T-cell (primary cell): ENCODE measurements at regions not wholly inside any gene's neighbourhood (a gene's known extent, or its start where the extent isn't known, plus 50 kb on each side); places are given as distances from the start of the nearest gene placed in this dataset.

Experiments used
- ATAC-seq, 4 experiments: fragments of 200-7000 bp in 3 of 4; fragments of 150-1000 bp in 1 of 4; cut with Tn5 transposase; replicated peaks in 1 of 4; 1 replicate in 3 of 4; 2 replicates in 1 of 4; pipeline ENCODE4 v1.10.0; 2021; ENCODE audit warnings: moderate library complexity in 3 of 4, mild to moderate bottlenecking in 2 of 4, moderate number of reproducible peaks in 1 of 4
- CTCF ChIA-PET, 2 donors: fragments of 300-600 bp; sonication (Branson Sonifier 250); formaldehyde crosslinking; loops; one replicate each; lab custom pipeline; 2022; ENCODE audit warnings: antibody characterized with exemption in 2 of 2; lab: Charles Lee
- POLR2A ChIA-PET, 2 donors: fragments of 300-600 bp; sonication (Branson Sonifier 250); formaldehyde crosslinking; loops; one replicate each; lab custom pipeline; 2022; ENCODE audit warnings: antibody characterized with exemption in 2 of 2; lab: Charles Lee
- DNase-seq, 35 experiments: peaks; one replicate each; pipeline versions ENCODE4 v3.0.0 to v3.0.0-alpha.2; 2013 to 2023
- H3K27ac ChIP-seq: one replicate; pipeline ENCODE4 v1.5.1; 2013; ENCODE audit warnings: low read length
- H3K27me3 ChIP-seq, 2 experiments: replicated peaks in 1 of 2; 1 replicate in 1 of 2; 2 replicates in 1 of 2; pipeline versions ENCODE4 v1.6.1 to v1.7.0; 2013; ENCODE audit warnings: low read length in 1 of 2, mixed read lengths in 1 of 2; ENCODE audit not compliant: control insufficient read depth in 2 of 2, insufficient read depth in 2 of 2; ENCODE audit errors: extremely low read depth in 1 of 2
- H3K36me3 ChIP-seq, 2 donors: 1 replicate in 1 of 2; 2 replicates in 1 of 2; pipeline versions ENCODE4 v1.6.1 to v1.7.0; 2013; ENCODE audit warnings: low read length in 1 of 2; ENCODE audit not compliant: control insufficient read depth in 2 of 2, insufficient read depth in 1 of 2; ENCODE audit errors: extremely low read depth in 1 of 2
- H3K4me1 ChIP-seq, 2 experiments: 1 replicate in 1 of 2; 2 replicates in 1 of 2; pipeline versions ENCODE4 v1.6.1 to v1.7.0; 2013; ENCODE audit warnings: low read length in 2 of 2, mixed read lengths in 1 of 2; ENCODE audit not compliant: insufficient read depth in 2 of 2, control insufficient read depth in 1 of 2; ENCODE audit errors: extremely low read depth in 1 of 2
- H3K4me3 ChIP-seq, 2 donors: 1 replicate in 1 of 2; 2 replicates in 1 of 2; pipeline versions ENCODE4 v1.5.1 to v1.7.0; 2013; ENCODE audit warnings: mild to moderate bottlenecking in 2 of 2, low read length in 1 of 2, moderate library complexity in 1 of 2; ENCODE audit not compliant: control insufficient read depth in 1 of 2; ENCODE audit errors: extremely low read depth in 1 of 2
- H3K9me3 ChIP-seq: 2 replicates; pipeline ENCODE4 v1.7.0; 2013
- H3K27ac Mint-ChIP-seq, 2 donors: one replicate each; pipeline ENCODE4 v1.8.0; 2020 to 2021; ENCODE audit warnings: mild to moderate bottlenecking in 2 of 2, mixed read lengths in 2 of 2
- H3K27me3 Mint-ChIP-seq, 2 donors: one replicate each; pipeline ENCODE4 v1.8.0; 2021 to 2022; ENCODE audit warnings: mixed read lengths in 2 of 2
- H3K36me3 Mint-ChIP-seq: one replicate; pipeline ENCODE4 v1.8.0; 2021; ENCODE audit warnings: mixed read lengths
- H3K4me1 Mint-ChIP-seq, 3 donors: one replicate each; pipeline ENCODE4 v1.8.0; 2020 to 2022; ENCODE audit warnings: mixed read lengths in 3 of 3, mild to moderate bottlenecking in 1 of 3
- H3K4me3 Mint-ChIP-seq, 3 donors: one replicate each; pipeline ENCODE4 v1.8.0; 2020 to 2022; ENCODE audit warnings: mild to moderate bottlenecking in 3 of 3, mixed read lengths in 3 of 3, moderate library complexity in 3 of 3
- H3K9me3 Mint-ChIP-seq, 3 donors: one replicate each; pipeline ENCODE4 v1.8.0; 2020 to 2022; ENCODE audit warnings: mixed read lengths in 3 of 3
- WGBS: methylation state at CpG from one replicate; pipeline ENCODE4 v1.1.5; 2013; ENCODE audit warnings: missing lambda C conversion rate; ENCODE audit not compliant: insufficient coverage; 5-methylcytosine and 5-hydroxymethylcytosine counted together

DNA sequence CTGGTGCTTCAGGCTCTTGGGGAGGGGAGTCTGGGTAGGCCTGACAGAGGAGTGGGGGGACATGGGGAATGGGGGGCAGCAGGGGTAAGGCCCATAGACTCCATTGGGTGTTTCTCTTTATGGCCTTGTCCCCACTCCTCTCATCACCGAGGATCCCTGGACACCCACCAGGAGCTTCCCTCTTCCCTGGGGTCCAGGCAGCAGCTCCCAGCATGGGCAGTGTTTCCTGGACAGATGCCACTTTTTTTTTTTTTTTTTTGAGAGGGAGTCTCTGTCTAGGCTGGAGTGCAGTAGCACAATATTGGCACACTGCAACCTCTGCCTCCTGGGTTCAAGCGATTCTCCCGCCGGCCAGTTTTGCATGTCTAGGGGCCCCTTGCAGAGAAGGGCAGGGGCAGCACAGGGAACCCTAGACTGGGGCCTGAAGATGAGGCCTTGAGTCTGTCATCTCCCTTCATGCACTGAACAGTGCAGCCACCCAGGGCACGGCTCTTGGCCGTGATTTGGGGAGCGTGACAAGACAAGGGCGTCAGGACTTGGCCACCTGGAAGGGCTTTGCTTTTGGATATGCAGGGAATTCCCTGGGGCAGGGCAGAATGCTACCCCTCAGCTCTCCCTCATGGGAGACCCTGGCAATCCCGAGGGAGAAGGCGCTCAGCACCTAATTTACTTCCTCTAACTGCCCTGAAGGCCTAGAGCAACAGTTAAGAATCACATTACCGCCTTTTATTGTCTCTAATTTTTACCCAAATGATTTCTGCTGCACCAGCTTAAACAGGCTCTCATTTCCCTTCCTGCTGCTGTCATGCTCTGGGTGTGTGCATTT, 213.9 kb upstream of the ZNF536 start:
- Mint-ChIP-seq H3K27me3 (peaks cover 9% of the 10 kb centered on the region in 2 donors), H3K4me1 (no peaks in the 10 kb centered on the region), H3K4me3 (no peak overlapping the region), H3K27ac (no peak overlapping the region), H3K36me3 (no peaks in the 10 kb centered on the region), H3K9me3 (no peaks in the 10 kb centered on the region)
- no peak for DNase-seq
- Histone ChIP-seq H3K4me3 (no peak overlapping the region), H3K9me3 (no peaks in the 10 kb centered on the region), H3K36me3 (no peaks in the 10 kb centered on the region), H3K27me3 (peaks cover 0 to 24% of the 10 kb centered on the region in 2 experiments), H3K27ac (no peak overlapping the region), H3K4me1 (no peaks in the 10 kb centered on the region)
- 83% methylated on average over 7 of the region's 11 CpGs for WGBS
- no peak for ATAC-seq
- CTCF ChIA-PET, result no interaction called here
- POLR2A ChIA-PET, result no interaction called here

DNA sequence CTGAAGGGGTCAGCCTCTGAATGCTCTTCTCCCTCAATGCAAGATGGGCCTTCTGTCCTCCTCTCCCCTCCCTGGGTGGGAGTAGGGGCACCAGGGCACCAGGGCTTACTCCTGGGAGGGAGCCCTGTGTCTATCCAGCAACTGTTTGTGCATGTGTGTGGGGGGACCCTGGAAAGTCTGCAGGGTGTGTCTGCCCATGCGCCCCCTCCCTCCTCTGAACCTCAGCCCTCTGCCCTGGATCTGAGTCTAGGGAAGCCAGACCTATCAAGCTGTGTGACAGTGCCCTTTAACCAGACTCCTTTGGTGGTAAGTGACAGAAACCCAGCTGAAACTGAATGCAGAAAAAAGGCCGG, 213.3 kb upstream of the ZNF536 start:
- Mint-ChIP-seq H3K4me3 (no peak overlapping the region), H3K27ac (no peak overlapping the region), H3K27me3 (peaks cover 9 to 11% of the 10 kb centered on the region in 2 donors), H3K9me3 (peaks cover 0 to 1% (median 0%) of the 10 kb centered on the region in 3 donors), H3K4me1 (no peaks in the 10 kb centered on the region), H3K36me3 (no peaks in the 10 kb centered on the region)
- ATAC-seq (no peak), DNase-seq (no peak)
- Histone ChIP-seq H3K27ac (no peak overlapping the region), H3K36me3 (no peaks in the 10 kb centered on the region), H3K4me3 (no peak overlapping the region), H3K4me1 (no peaks in the 10 kb centered on the region), H3K27me3 (peaks cover 0 to 24% of the 10 kb centered on the region in 2 experiments), H3K9me3 (no peaks in the 10 kb centered on the region)
- POLR2A ChIA-PET, result interaction anchor here in 1 of 2 donors (0.8 kb wide), 1 partner anchor 9 kb away, joined by 3 read pairs; no protein-coding TSS in a partner anchor
- WGBS, result 100% methylated on average over 1 of the region's 2 CpGs
- CTCF ChIA-PET, result no interaction called here

DNA sequence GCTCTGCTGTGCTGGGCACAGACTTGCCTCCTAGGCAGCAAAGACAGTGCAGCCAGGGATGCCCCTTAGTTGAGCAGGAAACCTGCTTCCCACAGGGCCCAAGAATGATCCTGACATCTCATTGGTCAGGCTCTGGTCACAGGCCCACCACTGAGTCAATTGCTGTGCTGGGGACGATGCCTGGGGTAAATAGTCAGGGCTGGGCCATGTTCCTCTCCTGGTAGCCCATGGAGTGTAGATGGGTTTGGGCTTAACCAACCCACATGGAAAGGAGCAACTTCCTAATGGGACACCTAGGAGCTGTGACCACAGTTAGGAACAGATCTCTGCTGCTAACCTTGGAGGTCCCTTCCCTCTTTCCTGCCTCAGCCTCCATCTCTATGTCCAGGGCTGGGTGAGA, 212.5 kb upstream of the ZNF536 start:
- no peak for ATAC-seq
- Mint-ChIP-seq H3K4me1 (no peaks in the 10 kb centered on the region), H3K27me3 (peaks cover 8 to 11% of the 10 kb centered on the region in 2 donors), H3K27ac (no peak overlapping the region), H3K9me3 (peaks cover 0 to 8% (median 0%) of the 10 kb centered on the region in 3 donors), H3K4me3 (no peak overlapping the region), H3K36me3 (no peaks in the 10 kb centered on the region)
- H3K4me3 ChIP-seq, result no peak overlapping the region
- ChIA-PET CTCF (no interaction called here), POLR2A (interaction anchor here in 1 of 2 donors (0.8 kb wide), 1 partner anchor 10 kb away, joined by 3 read pairs; no protein-coding TSS in a partner anchor)
- no peaks in the 10 kb centered on the region for H3K4me1 ChIP-seq
- WGBS, result no CpG with 5 or more reads among the region's 1 CpG
- no peak for DNase-seq
- H3K27me3 ChIP-seq, result peaks cover 0 to 24% of the 10 kb centered on the region in 2 experiments
- H3K27ac ChIP-seq, result no peak overlapping the region
- no peaks in the 10 kb centered on the region for H3K36me3 ChIP-seq
- no peaks in the 10 kb centered on the region for H3K9me3 ChIP-seq

DNA sequence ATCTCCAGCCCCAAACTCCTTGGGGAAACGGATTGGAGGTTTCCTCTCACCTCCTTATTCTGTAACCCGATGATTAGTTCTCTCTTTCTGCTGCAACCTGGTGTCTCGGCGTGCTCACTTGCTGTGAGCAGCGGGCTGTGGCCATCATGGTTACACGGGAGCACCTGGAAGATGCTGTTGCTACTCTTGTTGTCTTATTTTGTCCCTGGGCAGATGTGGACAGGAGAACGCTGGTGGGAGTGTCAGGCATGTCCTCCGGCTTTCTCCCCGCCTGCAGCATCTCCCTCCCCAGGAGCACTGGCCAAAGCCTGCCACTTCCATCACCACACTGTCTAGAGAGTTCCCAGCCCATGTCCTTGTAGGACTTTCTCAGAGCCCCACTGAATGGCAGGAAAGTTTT, 211.8 kb upstream of the ZNF536 start:
- DNase-seq (no peak), ATAC-seq (no peak)
- H3K27me3 ChIP-seq, result peaks cover 0 to 25% of the 10 kb centered on the region in 2 experiments
- Mint-ChIP-seq H3K9me3 (peaks cover 0 to 8% (median 0%) of the 10 kb centered on the region in 3 donors), H3K27me3 (peaks cover 7 to 9% of the 10 kb centered on the region in 2 donors), H3K4me1 (no peaks in the 10 kb centered on the region), H3K36me3 (no peaks in the 10 kb centered on the region), H3K4me3 (no peak overlapping the region), H3K27ac (no peak overlapping the region)
- no peak overlapping the region for H3K4me3 ChIP-seq
- ChIA-PET POLR2A (no interaction called here), CTCF (no interaction called here)
- no peak overlapping the region for H3K27ac ChIP-seq
- no peaks in the 10 kb centered on the region for H3K4me1 ChIP-seq
- no CpG with 5 or more reads among the region's 9 CpGs for WGBS
- no peaks in the 10 kb centered on the region for H3K36me3 ChIP-seq
- no peaks in the 10 kb centered on the region for H3K9me3 ChIP-seq

DNA sequence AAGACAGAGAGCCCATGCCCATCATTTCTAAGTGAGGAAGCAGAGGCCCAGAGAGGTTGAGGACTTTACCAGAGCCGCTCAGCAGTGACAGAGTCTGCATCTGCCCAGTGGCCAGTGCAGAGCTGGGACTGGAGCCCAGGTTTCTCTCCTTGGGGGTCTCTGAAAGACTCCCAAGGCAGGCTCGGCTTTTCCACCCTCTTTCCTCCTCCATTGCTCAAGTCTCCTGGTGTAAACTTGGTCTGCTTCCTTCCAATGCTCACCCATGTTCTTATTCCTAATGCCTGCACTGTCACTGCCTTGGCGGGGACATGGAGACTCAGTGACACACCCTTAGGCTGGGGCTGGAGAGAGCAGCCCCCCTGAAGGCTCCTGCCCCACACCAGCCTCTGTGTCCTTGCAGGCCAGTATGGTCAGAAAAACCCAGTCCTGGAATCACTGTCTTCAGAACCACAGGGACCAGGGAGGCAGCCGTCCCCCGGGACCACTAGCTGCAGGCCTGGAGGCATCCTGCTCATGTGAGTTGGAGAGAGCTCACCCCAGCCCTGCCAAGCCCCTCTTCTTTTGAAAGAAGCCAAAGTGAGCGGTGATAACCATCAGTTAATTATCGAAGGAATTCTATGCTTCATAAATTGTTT, 211.0 kb upstream of the ZNF536 start:
- Mint-ChIP-seq H3K9me3 (peaks cover 0 to 8% (median 0%) of the 10 kb centered on the region in 3 donors), H3K4me3 (no peak overlapping the region), H3K27me3 (peaks cover 5 to 6% of the 10 kb centered on the region in 2 donors), H3K4me1 (no peaks in the 10 kb centered on the region), H3K27ac (no peak overlapping the region), H3K36me3 (no peaks in the 10 kb centered on the region)
- H3K9me3 ChIP-seq, result no peaks in the 10 kb centered on the region
- 79% methylated on average over 5 of the region's 7 CpGs for WGBS
- CTCF ChIA-PET, result no interaction called here
- POLR2A ChIA-PET, result no interaction called here
- no peak overlapping the region for H3K4me3 ChIP-seq
- H3K27ac ChIP-seq, result no peak overlapping the region
- no peaks in the 10 kb centered on the region for H3K4me1 ChIP-seq
- peaks cover 0 to 23% of the 10 kb centered on the region in 2 experiments for H3K27me3 ChIP-seq
- ATAC-seq, result no peak
- DNase-seq, result no peak
- no peaks in the 10 kb centered on the region for H3K36me3 ChIP-seq

DNA sequence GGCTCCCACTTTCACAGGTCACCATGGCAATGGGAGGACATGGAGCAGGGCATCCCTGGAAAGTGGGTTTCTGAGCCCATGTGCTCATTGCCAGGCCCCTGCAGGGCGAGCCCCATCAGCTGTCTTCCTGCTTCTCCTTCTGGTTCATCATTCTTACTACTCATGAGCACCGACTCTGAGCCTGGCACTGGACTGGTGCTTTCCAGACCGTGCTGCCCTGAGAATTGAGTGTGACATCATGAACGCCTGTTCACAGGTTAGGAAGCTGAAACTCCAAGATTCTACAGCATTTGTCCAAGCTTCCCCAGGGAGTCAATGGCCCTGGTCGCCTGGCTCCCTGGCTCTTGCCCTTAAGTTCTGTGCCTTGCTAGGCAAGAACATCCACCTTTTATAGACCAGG, 210.4 kb upstream of the ZNF536 start:
- Mint-ChIP-seq H3K4me1 (no peaks in the 10 kb centered on the region), H3K27ac (no peak overlapping the region), H3K27me3 (peaks cover 3 to 5% of the 10 kb centered on the region in 2 donors), H3K9me3 (peaks cover 0 to 8% (median 0%) of the 10 kb centered on the region in 3 donors), H3K4me3 (no peak overlapping the region), H3K36me3 (no peaks in the 10 kb centered on the region)
- 74% methylated on average over 4 of the region's 5 CpGs for WGBS
- Histone ChIP-seq H3K27ac (no peak overlapping the region), H3K27me3 (peaks cover 0 to 20% of the 10 kb centered on the region in 2 experiments), H3K4me1 (no peaks in the 10 kb centered on the region), H3K4me3 (no peak overlapping the region), H3K36me3 (no peaks in the 10 kb centered on the region), H3K9me3 (no peaks in the 10 kb centered on the region)
- ChIA-PET POLR2A (no interaction called here), CTCF (no interaction called here)
- no peak for ATAC-seq
- no peak for DNase-seq
